Natural killer cell treated with Interleukin-12 subunit alpha and Interleukin-12 subunit beta and Interleukin-15 and Interleukin-18, amount 100 ng/mL, for 72 hours (primary cell): ENCODE measurements at regions not wholly inside any gene's neighbourhood (a gene's known extent, or its start where the extent isn't known, plus 50 kb on each side); places are given as distances from the start of the nearest gene placed in this dataset.

Source experiments
- ATAC-seq, 2 donors: fragments of 150-1000 bp; cut with Tn5 transposase in 1 of 2; sonication (Bioruptor Pico), chemical (Tn5 transposase) in 1 of 2; 2 replicates each; pipeline ENCODE4 v1.10.0; 2021
- DNase-seq: peaks from one replicate; pipeline ENCODE4 v3.0.0; 2022; ENCODE audit warnings: low spot score
- H3K27ac Mint-ChIP-seq, 2 donors: 1 replicate in 1 of 2; 2 replicates in 1 of 2; pipeline ENCODE4 v1.8.0; 2022; ENCODE audit warnings: mixed read lengths in 2 of 2, mild to moderate bottlenecking in 1 of 2, moderate library complexity in 1 of 2
- H3K27me3 Mint-ChIP-seq, 2 donors: 1 replicate in 1 of 2; 2 replicates in 1 of 2; pipeline ENCODE4 v1.8.0; 2022; ENCODE audit warnings: mixed read lengths in 2 of 2
- H3K36me3 Mint-ChIP-seq: one replicate; pipeline ENCODE4 v1.8.0; 2022; ENCODE audit warnings: mixed read lengths
- H3K4me1 Mint-ChIP-seq, 2 donors: 1 replicate in 1 of 2; 2 replicates in 1 of 2; pipeline ENCODE4 v1.8.0; 2022; ENCODE audit warnings: low read depth in 2 of 2, mixed read lengths in 2 of 2, mild to moderate bottlenecking in 1 of 2
- H3K4me3 Mint-ChIP-seq: one replicate; pipeline ENCODE4 v1.8.0; 2022; ENCODE audit warnings: mixed read lengths
- H3K9me3 Mint-ChIP-seq: 2 replicates; pipeline ENCODE4 v1.8.0; 2022; ENCODE audit warnings: mixed read lengths

DNA sequence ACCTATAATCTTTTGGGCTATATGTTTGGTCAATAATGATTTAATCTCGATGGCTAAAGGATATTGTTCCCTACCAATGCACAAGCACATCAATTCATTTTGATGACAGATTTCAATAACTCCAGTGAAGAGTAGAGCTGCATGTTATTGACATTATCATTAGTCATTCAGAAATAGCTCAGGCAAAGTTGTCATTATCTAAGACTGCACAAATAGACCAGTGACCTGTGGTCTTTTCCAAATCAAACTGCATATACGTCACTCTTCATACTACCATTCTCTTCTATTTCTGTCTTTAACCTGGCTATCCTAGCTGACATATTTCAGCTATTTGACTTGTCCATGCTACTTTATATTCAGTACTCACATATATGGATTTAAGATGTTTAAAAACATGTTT is 1050.8 kb downstream of the C4orf33 start:
- ATAC-seq (no peak), DNase-seq (no peak)
- Mint-ChIP-seq H3K27ac (no peak overlapping the region), H3K4me1 (no peaks in the 10 kb centered on the region), H3K36me3 (no peaks in the 10 kb centered on the region), H3K27me3 (no peaks in the 10 kb centered on the region), H3K4me3 (no peak overlapping the region), H3K9me3 (peaks cover 24% of the 10 kb centered on the region)

DNA sequence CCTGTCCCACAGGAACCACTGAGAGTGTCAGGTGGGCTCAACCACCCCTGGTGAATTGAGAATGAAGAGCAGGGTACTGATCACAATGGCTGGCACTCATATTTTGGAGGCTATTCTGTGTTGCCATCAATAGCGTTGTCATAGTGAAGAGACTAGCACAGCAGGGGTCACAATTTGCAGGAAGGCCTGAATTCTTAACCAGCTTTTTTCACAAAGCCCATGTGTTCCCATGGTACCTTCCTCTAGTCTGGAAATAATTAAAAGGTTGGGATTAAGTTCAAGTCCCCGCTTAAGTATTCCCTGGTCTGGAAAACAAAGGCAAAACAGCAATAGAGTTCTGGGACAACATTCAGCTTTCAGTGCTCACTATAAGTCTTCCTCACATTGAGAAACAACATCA is 1051.7 kb downstream of the C4orf33 start:
- Mint-ChIP-seq H3K36me3 (no peaks in the 10 kb centered on the region), H3K27ac (no peak overlapping the region), H3K9me3 (peaks cover 24% of the 10 kb centered on the region), H3K4me1 (no peaks in the 10 kb centered on the region), H3K4me3 (no peak overlapping the region), H3K27me3 (no peaks in the 10 kb centered on the region)
- no peak for DNase-seq
- ATAC-seq, result no peak

DNA sequence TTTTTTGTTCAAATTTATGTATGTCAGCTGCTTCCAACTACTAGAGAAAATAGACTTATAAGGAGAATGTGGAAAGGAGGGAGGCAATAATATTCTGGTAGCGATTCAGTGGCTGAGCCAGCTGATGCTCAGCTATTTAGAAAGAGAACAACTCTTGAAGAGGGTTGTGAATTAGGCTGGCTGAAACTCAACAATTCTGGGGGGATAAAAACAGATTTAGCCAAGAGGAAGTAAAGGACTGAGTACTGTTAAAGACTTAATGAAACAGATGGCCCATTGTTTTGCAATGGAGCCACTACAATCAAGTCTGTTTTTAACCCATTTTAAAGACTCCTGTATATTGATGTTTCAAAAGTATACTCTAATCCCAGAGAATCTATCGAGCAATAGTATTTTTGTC is 1058.9 kb downstream of the C4orf33 start:
- ATAC-seq (no peak), DNase-seq (no peak)
- H3K4me3 Mint-ChIP-seq, result no peak overlapping the region
- peaks cover 28% of the 10 kb centered on the region for H3K9me3 Mint-ChIP-seq
- peaks cover 16% of the 10 kb centered on the region for H3K36me3 Mint-ChIP-seq
- H3K27me3 Mint-ChIP-seq, result no peaks in the 10 kb centered on the region
- no peak overlapping the region for H3K27ac Mint-ChIP-seq
- H3K4me1 Mint-ChIP-seq, result no peaks in the 10 kb centered on the region

DNA sequence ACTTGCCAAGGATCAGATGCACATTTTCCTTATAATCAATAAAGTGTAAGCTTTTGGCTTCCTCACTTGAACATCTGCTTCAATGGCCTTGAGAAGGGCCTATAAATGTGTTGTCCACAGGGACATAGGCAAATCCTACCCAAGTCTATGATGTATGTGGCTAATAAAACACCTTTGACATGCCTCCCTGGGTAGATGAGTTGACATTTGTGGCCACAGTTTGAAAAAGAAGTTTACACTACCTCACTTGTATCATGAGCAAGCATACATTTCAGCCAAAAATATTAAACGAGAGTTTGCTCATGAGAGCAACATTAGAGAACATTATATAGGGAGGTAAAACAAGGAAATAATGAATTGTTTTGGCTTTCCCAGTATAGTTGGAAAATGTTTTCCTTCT is 1067.7 kb downstream of the C4orf33 start:
- DNase-seq, result no peak
- ATAC-seq, result no peak
- Mint-ChIP-seq H3K4me1 (no peaks in the 10 kb centered on the region), H3K36me3 (peaks cover under 1% of the 10 kb centered on the region), H3K27ac (no peak overlapping the region), H3K9me3 (peaks cover 26% of the 10 kb centered on the region), H3K4me3 (no peak overlapping the region), H3K27me3 (no peaks in the 10 kb centered on the region)

DNA sequence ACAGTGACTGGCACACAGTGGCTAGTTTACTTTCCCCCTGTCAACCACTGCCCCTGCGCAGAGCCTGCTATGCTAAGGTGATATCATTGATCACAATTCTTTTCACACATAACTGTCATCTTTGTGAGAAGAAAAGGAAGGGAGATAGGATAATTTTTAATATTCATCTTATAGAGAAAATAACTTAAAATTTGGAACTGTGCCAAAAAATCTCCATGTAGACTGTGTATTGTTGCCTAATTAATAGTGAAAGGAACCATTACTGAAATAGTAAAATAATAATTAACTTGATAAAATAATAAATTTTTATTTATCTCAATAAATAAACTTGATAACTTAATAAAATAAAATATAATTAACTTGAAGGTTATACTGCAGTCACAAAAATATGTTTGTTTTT is 1069.4 kb downstream of the C4orf33 start:
- H3K9me3 Mint-ChIP-seq, result peaks cover 27% of the 10 kb centered on the region
- no peaks in the 10 kb centered on the region for H3K4me1 Mint-ChIP-seq
- peaks cover 4% of the 10 kb centered on the region for H3K36me3 Mint-ChIP-seq
- DNase-seq (no peak), ATAC-seq (no peak)
- H3K27me3 Mint-ChIP-seq, result no peaks in the 10 kb centered on the region
- H3K4me3 Mint-ChIP-seq, result no peak overlapping the region
- no peak overlapping the region for H3K27ac Mint-ChIP-seq

DNA sequence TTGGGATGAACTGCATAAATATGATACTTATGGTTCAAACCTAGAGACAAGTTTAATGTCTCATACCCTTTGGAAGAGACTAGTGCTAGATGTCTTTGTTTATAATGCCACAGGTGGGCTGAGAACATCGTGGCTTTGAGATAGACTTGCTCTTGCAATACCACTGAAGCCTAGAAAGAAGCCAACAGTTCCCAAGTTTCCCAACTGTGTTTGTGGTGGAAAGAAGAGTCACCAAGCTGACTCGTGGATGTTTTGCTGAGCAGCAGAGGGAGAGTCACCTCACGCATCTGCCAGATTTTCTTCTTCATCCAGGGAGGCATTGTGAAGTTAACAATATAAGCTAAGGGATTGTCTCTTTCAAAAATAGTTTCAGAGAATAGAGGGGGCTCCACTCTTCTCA is 1076.2 kb downstream of the C4orf33 start:
- ATAC-seq, result no peak
- Mint-ChIP-seq H3K4me1 (no peaks in the 10 kb centered on the region), H3K36me3 (peaks cover 4% of the 10 kb centered on the region), H3K4me3 (no peak overlapping the region), H3K9me3 (peaks cover 10% of the 10 kb centered on the region), H3K27ac (no peak overlapping the region), H3K27me3 (no peaks in the 10 kb centered on the region)
- DNase-seq, result no peak

DNA sequence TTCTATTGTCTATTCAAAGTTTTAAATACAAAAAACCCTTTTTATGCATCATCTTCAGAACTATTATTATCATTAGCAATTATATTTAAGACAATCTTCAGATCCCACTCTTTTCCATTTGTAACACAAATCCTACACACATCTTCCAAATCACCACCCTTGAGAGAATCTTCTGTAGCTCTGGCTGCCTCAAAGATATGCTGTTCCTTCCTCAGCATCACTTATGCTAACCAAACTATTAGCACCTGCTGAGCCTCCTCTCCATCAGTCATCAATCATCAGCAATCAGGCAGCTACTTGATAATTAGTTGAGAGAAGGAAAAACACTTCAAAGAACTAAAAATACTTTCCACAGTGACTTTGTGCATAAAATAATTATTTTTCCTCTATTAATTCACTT is 1082.2 kb downstream of the C4orf33 start:
- ATAC-seq (no peak), DNase-seq (no peak)
- Mint-ChIP-seq H3K36me3 (no peaks in the 10 kb centered on the region), H3K4me1 (no peaks in the 10 kb centered on the region), H3K27ac (no peak overlapping the region), H3K27me3 (no peaks in the 10 kb centered on the region), H3K9me3 (peaks cover 12% of the 10 kb centered on the region), H3K4me3 (no peak overlapping the region)

DNA sequence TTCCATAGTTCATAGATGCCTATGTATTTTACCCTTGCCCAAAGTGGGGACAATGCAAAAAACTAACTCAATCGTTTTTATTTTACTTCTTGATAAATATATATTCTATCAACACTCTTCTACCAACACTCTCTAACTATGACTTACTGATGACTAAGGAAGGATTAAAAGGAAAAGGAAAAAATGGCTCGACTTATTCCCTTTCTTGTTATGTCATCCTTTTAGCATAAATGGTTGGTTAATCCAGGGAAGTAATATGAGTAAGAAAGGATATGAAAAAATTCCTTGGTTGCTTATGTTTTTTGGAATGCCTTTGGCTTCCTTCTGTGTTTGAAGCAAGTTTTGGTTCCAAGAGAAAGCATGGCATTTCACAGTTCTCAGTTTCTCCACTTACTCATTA is 1087.1 kb downstream of the C4orf33 start:
- no peak for ATAC-seq
- no peak for DNase-seq
- Mint-ChIP-seq H3K4me1 (no peaks in the 10 kb centered on the region), H3K9me3 (peaks cover 18% of the 10 kb centered on the region), H3K36me3 (no peaks in the 10 kb centered on the region), H3K27me3 (no peaks in the 10 kb centered on the region), H3K4me3 (no peak overlapping the region), H3K27ac (no peak overlapping the region)

DNA sequence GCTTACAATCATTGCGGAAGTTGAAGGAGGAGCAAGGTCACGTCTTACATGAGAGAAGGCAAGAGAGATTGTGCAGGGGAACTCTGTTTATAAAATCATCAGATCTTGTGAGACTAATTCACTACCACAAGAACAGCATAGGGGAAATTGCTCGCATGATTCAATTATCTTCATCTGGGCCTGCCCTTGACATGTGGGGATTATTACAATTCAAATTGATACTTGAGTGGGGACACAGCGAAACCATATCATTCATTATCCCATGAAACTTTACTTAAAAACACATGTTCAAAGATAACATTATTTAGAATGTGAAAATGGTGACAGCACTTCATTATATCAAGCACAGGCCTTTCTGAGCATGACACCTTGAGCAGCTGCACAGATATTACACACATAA is 1087.8 kb downstream of the C4orf33 start:
- ATAC-seq (no peak), DNase-seq (no peak)
- no peak overlapping the region for H3K4me3 Mint-ChIP-seq
- H3K36me3 Mint-ChIP-seq, result no peaks in the 10 kb centered on the region
- no peaks in the 10 kb centered on the region for H3K4me1 Mint-ChIP-seq
- peaks cover 16% of the 10 kb centered on the region for H3K9me3 Mint-ChIP-seq
- H3K27me3 Mint-ChIP-seq, result no peaks in the 10 kb centered on the region
- no peak overlapping the region for H3K27ac Mint-ChIP-seq

DNA sequence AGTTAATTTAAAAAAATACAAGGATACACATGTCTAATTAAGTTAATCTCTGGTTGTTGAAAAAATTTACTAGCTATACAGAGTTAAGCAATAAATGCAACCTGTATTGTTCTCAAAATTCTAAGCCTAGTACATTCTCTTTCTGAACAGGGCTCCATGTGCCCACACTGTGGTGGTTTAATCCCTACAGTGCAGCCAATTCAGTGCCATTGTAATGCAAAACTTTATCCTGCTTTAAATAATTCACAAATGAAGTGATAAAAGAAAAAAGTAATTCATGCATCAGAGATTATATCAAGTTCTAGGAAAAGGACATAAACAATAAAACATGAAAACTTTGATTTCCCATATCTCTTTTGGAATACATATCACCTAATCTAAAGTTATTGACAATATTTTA is 1089.2 kb downstream of the C4orf33 start:
- H3K36me3 Mint-ChIP-seq, result no peaks in the 10 kb centered on the region
- peaks cover 18% of the 10 kb centered on the region for H3K9me3 Mint-ChIP-seq
- H3K27ac Mint-ChIP-seq, result no peak overlapping the region
- no peaks in the 10 kb centered on the region for H3K27me3 Mint-ChIP-seq
- no peak overlapping the region for H3K4me3 Mint-ChIP-seq
- DNase-seq (no peak), ATAC-seq (no peak)
- no peaks in the 10 kb centered on the region for H3K4me1 Mint-ChIP-seq

DNA sequence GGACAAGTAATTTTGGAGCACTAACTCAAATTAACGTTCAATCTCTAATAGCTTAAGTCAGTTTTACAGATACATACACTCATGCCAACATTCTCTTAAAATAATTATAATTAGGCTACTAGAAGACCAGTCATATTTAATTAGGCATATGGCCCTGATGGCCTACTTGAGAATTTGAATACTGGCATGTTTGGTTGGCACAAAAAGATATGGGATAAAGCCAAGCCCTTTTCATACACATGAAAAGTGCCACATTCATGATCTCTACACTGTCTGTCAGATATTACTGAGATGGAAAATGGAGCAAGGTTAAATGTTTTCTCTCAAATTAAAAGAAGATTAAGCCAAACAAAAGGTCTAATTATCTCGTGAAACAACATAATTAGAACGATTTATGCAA is 1091.0 kb downstream of the C4orf33 start:
- H3K9me3 Mint-ChIP-seq, result peaks cover 17% of the 10 kb centered on the region
- no peak for ATAC-seq
- H3K4me1 Mint-ChIP-seq, result no peaks in the 10 kb centered on the region
- no peaks in the 10 kb centered on the region for H3K27me3 Mint-ChIP-seq
- H3K36me3 Mint-ChIP-seq, result no peaks in the 10 kb centered on the region
- H3K27ac Mint-ChIP-seq, result no peak overlapping the region
- H3K4me3 Mint-ChIP-seq, result no peak overlapping the region
- no peak for DNase-seq

DNA sequence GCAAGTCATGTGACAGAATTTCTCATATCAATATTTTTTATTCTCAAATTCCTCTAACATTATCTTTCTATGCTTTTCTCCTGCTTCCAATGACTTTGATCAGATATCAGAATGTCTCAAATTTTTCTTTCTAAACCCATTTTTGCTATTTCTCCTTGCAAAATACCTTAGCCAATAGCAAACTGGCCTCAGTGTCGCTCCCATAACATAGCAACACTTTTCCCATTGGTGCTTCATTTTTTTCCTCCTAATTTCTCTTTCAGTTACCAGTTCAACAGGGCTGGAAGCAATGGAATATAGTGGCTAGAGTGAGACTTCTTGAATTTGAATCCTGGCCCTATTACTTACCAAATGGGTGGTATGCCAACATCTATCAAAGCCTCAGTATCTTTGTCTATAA is 1091.6 kb downstream of the C4orf33 start:
- DNase-seq, result no peak
- H3K36me3 Mint-ChIP-seq, result no peaks in the 10 kb centered on the region
- H3K4me3 Mint-ChIP-seq, result no peak overlapping the region
- no peaks in the 10 kb centered on the region for H3K4me1 Mint-ChIP-seq
- no peak for ATAC-seq
- H3K9me3 Mint-ChIP-seq, result peaks cover 20% of the 10 kb centered on the region
- H3K27me3 Mint-ChIP-seq, result no peaks in the 10 kb centered on the region
- no peak overlapping the region for H3K27ac Mint-ChIP-seq

DNA sequence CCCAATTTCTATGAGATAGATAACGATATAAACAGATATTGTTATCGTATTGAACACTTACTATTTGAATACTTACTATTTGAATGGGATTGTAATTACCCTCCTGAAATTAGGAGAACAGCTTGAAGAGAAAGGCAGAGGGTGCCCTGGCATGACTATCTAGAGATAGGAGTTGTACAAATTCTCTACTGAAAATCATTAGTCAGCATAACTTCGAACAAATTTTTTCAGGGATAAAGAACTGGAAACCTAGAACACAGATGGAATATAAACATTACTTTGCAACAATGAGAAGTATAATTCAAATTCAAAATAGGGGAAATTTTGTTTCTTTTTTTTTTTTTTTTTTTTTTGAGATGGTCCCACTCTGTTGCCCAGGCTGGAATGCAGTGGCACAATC is 1096.8 kb downstream of the C4orf33 start:
- Mint-ChIP-seq H3K9me3 (peaks cover 16% of the 10 kb centered on the region), H3K4me3 (no peak overlapping the region), H3K27ac (no peak overlapping the region), H3K27me3 (no peaks in the 10 kb centered on the region), H3K4me1 (no peaks in the 10 kb centered on the region), H3K36me3 (no peaks in the 10 kb centered on the region)
- no peak for DNase-seq
- no peak for ATAC-seq

DNA sequence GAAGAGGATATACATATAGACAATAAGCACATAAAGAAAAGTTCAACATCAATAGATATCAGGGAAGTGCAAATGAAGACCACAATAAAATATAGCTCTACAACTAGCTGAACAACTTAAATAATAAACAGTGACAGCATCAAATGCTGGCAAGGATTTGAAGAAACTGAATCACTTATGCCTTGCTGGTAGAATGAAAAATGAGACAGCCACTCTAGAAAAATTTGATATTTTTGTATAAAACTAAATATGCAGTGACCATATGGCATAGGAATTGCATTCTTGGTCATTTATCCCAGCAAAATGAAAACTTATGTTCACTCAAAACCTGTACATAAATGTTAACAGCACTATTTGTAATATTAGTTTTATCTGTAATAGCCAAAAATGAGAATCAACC is 1102.0 kb downstream of the C4orf33 start:
- Mint-ChIP-seq H3K27ac (no peak overlapping the region), H3K4me1 (no peaks in the 10 kb centered on the region), H3K36me3 (peaks cover 6% of the 10 kb centered on the region)

DNA sequence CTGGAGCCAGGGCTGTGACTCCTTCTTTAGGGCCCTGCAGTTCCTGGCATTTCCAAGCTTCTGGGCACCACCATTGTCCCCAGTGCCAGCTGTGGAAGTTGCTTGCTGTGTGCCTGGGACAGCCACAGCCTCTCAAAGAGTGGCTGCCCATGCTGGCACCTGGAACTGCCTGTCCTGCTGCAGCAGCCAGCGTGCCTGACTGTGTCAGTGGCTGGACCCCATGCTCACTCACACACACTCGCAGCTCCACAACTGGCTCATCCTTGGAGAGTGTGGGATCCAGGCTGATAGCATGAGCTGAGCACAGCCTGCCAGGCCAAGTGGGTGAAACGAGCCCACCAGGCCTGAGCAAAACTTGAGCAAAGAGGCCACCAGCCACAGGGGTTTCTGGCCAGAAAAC is 1107.6 kb downstream of the C4orf33 start:
- no peaks in the 10 kb centered on the region for H3K27me3 Mint-ChIP-seq
- H3K36me3 Mint-ChIP-seq, result peaks cover 6% of the 10 kb centered on the region
- peaks cover 10% of the 10 kb centered on the region for H3K9me3 Mint-ChIP-seq
- no peak overlapping the region for H3K27ac Mint-ChIP-seq
- no peak overlapping the region for H3K4me3 Mint-ChIP-seq
- DNase-seq, result no peak
- ATAC-seq, result no peak
- H3K4me1 Mint-ChIP-seq, result no peaks in the 10 kb centered on the region

More for the DNA sequence above, 1102.0 kb downstream of the C4orf33 start:
- ATAC-seq (no peak), DNase-seq (no peak)
- Mint-ChIP-seq H3K9me3 (peaks cover 9% of the 10 kb centered on the region), H3K4me3 (no peak overlapping the region), H3K27me3 (no peaks in the 10 kb centered on the region)
